ENCODE measurements at regions not wholly inside any gene's neighbourhood (a gene's known extent, or its start where the extent isn't known, plus 50 kb on each side); places are given as distances from the start of the nearest gene placed in this dataset.

- TF ChIP-seq, protein P1, sequence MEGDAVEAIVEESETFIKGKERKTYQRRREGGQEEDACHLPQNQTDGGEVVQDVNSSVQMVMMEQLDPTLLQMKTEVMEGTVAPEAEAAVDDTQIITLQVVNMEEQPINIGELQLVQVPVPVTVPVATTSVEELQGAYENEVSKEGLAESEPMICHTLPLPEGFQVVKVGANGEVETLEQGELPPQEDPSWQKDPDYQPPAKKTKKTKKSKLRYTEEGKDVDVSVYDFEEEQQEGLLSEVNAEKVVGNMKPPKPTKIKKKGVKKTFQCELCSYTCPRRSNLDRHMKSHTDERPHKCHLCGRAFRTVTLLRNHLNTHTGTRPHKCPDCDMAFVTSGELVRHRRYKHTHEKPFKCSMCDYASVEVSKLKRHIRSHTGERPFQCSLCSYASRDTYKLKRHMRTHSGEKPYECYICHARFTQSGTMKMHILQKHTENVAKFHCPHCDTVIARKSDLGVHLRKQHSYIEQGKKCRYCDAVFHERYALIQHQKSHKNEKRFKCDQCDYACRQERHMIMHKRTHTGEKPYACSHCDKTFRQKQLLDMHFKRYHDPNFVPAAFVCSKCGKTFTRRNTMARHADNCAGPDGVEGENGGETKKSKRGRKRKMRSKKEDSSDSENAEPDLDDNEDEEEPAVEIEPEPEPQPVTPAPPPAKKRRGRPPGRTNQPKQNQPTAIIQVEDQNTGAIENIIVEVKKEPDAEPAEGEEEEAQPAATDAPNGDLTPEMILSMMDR (IDR thresholded peaks at IDR 0.05) = no peak
- no peak for TF ChIP-seq POLR2A (IDR thresholded peaks at IDR 0.05)
These were observed 317.9 kb upstream of the TNP1 start for GRCh38 chr2:217177720-217178119.
